HG03097 (cell line): ENCODE measurements at regions not wholly inside any gene's neighbourhood (a gene's known extent, or its start where the extent isn't known, plus 50 kb on each side); places are given as distances from the start of the nearest gene placed in this dataset.

Source experiments
- ATAC-seq: cut with Tn5 transposase; IDR thresholded peaks from one replicate; pipeline ENCODE4 v1.9.1; 2021; ENCODE audit not compliant: unreplicated experiment, low FRiP score

DNA sequence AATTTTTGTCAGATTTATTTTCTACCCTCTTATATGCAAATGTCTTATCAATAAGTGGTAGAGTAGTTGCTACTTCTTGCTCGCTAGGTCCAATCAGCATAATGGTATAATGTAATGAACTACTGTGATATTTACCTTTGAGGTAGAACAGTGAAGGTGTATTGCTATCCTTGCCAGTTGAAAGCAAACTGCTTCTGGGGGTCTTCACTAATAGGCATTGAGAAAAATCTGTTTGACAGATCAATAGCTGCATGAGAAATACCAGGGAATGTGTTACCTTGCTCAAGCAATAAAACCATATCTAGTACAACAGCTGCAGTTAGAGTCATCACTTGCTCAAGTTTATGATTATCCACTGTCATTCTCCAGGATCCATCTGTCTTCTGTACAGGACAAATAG lies 50.1 kb upstream of the EFEMP1 start:
- no peak for ATAC-seq

DNA sequence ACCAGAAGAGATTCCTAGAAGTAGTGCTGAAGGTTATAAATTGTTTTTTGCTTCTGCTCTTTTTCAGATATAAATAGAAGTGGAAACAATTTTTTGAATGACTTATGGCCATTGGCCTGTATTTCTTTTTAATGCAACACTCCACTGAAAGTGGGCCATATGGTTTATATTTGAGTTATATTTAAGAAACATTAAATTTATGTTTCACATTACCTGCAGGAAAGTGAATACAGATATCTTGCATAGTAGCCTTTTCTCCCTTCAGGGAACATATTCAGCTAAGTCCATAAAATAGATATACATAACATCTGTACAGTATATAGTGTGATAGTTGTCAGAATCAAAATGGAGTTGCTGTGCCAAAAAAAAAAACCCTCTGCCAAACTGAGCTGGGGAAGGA lies 53.1 kb upstream of the EFEMP1 start:
- ATAC-seq = no peak

DNA sequence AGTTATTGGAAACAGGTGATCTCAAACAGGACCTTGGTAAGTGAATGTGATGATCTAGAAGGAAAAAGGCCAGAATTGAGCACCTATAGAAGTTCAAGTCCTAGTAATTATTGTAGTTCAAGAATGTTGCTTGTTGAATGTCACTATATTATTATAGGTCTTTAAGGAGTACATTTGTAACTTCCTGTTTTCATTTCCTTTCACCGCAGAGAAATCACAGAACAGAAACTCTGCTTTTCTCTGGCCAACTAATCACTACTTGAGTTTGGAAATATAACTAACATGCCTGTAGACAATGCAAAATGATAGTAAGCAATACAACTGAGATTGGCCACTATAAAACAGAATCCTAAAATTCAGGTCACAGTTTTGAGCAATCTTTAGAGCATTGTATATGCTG lies 61.8 kb upstream of the EFEMP1 start:
- peak; percentile 97 for ATAC-seq

DNA sequence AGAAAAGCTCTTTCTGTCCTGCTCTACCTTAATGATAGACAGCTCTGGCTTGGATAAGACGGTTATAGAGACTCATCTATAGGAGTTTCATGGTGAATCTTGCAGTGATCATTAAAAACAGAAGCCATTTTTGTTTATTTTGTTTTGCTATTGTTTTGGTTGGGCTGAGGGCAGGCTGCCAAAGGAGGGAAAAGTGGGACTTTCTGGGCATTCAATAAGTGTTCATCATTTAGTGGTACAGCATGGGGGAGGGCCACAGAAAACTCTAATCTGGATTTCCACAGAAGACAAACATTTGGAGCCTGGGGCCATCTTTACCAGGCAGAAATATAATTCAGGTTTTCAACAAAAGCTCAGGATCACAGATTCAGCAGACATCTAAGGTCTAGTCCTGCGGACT lies 62.4 kb upstream of the EFEMP1 start:
- ATAC-seq = no peak

DNA sequence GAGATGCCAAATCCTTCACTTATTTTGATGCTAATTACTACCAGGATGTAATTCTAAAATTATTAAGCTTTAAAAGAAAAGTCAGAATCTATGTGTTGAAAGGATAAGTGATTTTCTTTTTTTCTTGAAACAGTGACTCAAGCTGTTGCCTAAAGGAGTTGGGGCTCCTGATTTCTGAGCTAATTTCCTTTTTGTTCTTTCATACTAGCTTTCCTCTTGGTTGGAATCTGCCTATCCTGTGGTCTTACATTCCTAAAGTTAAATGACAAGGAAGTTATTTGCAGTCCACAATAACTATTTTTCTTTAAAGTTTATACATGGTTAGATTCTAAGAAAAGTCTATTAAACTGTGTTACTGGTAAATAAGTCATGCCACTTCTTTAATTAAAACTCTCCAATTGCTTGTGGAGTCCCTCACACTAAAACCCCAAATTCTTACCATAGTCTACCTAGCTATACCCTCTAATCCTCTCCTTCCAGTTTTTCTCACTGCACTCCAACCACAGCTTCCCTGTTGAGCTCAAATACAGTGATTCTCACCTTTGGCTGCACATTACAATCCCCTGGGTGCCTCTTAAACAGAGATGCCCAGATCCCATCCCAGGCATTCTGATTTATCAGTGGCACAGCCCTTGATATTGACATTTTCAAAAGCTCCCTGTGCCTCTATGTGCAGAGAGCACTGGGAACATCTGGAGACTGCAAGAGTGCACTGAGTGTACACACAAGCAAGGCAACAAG lies 63.3 kb upstream of the EFEMP1 start:
- no peak for ATAC-seq

DNA sequence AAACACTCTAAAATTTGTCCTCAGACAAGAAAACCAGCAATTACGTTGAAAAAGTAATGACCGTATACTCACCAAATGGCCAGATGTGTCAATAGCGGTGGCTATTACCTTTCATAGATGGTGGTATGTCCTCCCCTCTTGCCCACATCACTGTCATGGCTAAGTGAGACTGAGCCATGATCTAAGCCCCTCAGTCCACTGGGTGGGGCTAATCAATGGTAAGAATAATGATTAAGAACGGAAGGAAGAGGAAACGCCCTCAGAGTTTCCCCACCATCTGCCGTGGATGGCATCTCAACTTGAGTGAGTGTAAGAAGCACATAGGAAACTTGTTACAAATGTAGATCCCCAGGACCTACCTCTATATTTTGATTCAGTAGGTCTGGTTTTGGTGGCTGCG lies 65.8 kb upstream of the EFEMP1 start:
- ATAC-seq = no peak

DNA sequence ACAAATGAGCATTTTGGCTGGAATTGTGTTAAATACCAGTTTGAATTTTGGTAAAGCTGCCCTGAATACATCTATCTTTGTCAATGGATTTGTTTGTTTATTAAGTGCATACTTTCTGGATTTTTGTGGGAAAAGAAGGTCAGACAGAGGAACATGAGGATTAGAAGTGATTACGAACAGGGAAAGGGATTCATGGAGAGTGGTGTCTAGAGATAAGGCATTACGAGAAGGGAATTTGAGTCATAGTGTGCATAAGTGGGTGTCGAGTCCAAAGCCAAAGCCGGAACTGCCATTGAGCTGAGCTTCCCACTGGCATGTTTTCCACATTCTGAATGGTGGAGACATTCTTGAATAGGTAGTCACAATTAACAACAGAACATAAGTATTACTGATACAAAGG lies 68.9 kb upstream of the EFEMP1 start:
- ATAC-seq = no peak

DNA sequence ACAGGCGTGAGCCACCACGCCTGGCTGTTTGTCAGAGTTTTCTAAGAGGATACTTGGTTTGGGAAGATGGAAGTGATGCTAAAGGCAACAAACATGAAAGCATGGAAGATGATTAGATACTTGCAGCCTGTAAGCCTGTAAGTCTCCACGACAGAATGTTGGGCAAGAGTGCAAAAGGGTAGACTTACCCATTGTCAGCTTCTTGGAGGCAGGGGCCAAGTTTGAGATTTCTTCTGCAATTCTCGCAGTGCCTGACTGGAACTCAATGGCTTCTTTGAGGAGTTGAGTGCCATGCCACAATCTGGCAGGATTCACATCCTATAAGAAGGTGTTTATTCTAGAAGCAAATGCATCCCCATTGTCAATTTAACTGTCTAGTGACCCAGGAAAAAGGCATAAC lies 70.1 kb upstream of the EFEMP1 start:
- no peak for ATAC-seq

DNA sequence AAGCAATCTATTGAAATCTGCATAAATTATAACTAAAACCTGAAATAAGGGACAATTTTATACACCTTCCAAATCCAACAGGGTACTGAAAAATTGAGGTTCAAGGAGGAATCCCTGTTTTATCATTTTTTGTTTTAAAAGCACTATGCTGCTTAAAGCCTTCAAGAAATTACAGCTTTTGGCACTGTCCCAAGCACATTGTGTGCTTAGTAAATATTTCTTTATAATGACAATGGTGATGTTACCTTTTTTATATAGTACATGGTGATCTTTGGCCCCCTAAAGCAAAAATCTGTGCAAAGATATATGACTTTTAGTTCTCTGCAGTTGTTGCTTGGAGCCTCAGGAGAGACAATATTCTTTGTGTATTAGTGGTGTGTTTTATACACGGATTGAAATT lies 71.6 kb upstream of the EFEMP1 start:
- no peak for ATAC-seq

DNA sequence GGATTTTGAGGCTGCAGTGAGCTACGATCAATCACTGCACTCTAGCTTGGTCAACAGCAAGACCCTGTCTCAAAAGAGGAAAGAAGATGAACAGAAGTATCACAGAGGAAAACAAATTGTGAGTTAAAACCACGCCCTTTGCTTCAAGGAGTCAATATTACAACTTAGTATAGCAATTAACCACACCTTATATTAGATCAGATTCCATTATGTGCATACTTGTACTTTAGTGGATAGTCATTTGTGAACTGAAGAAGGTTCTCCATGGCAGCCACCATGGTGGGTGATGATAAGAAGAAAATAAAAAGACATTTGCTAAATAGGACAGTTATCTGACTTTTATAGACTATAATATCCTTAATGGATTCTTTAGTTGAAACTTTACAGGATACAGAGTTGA lies 72.3 kb upstream of the EFEMP1 start:
- ATAC-seq = no peak

DNA sequence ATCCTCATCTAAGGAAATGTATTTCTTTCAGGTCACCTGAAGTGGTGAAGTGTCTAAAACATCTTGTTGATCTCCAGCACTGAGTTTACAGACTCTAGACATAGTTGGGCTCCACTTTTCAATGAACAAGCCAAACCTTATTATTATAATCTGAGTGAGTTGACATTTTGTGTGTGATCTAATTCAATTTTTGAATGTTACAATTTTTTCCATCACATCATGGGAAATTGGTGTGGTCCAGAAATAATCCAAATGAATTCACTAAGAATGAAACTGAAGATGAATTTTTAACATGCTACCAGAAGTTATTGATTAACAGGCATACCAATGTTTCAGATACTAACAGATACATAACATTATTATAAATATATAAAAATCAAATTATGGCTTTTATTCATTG lies 75.6 kb upstream of the EFEMP1 start:
- ATAC-seq = no peak

DNA sequence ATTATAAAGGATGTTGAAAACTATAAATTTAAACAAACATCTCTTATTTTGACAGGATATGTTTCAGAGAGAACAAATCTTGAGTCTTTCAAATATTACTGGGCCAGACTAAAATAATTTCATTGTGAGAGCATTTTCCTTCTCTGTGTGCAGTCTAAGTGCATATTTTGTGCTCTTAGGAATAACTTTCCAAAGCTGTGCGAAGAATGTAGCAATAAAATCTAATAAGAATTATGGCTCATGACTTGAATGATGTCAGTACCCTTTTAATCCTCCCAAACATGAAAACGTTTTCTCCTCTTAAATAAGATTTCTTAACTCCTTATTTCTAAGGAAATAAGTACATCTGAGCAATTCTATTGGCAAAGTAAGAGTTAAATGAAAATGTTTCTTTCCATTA lies 76.2 kb upstream of the EFEMP1 start:
- ATAC-seq = no peak

DNA sequence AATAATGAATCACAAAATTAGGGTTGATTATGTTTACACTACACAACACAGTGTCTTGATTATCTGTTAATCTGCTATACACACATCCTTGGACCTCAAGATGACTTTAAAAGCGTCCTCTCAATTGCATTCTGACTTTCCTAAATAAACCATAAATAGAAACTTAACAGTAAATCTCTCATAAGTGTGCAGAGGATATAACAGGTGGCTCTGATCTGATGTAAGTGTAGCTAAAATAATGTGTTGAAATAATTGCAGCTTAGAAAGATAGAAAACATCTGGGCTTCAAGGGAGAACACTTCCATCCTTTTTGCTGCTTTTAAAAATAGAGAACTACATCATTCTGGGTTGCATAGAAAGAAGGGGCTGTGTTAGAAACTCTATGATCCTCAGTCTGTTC lies 78.4 kb upstream of the EFEMP1 start:
- ATAC-seq = no peak

DNA sequence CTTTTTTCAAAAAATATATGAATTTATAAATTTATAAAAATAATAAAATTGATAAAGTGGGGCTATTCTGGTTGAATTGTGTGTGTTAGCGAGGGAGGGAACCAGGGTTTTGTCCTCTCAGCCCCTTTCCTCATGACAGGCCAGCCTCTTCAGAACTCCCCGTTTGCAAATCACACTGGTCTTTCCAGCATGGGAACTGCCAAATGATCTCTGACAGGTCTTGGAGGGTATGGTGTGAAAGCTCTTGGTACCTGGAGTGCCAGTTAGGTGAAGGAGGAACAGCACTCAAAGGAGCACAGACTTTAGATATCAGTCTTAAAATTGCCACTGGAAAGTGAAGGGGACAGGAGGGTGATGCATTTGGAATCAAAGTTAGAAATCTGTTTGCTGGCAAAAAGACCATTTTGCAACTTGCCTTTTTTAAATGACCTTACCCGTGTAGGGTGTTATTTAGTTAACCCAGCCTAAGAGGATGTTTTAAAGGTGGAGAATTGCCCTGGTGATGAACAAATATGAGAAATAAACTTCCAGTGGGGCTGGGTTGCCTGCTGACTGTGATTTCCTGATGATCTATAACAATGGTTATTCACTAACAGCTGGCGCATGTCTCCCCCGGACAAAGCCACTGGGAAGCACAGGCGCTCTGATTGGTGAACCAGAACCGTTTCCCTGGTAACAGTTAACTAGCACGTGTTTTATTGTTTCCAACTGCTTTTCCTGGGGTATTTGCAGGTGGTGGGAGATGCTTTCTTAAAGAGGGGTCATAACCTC lies 85.3 kb upstream of the EFEMP1 start:
- ATAC-seq = no peak

DNA sequence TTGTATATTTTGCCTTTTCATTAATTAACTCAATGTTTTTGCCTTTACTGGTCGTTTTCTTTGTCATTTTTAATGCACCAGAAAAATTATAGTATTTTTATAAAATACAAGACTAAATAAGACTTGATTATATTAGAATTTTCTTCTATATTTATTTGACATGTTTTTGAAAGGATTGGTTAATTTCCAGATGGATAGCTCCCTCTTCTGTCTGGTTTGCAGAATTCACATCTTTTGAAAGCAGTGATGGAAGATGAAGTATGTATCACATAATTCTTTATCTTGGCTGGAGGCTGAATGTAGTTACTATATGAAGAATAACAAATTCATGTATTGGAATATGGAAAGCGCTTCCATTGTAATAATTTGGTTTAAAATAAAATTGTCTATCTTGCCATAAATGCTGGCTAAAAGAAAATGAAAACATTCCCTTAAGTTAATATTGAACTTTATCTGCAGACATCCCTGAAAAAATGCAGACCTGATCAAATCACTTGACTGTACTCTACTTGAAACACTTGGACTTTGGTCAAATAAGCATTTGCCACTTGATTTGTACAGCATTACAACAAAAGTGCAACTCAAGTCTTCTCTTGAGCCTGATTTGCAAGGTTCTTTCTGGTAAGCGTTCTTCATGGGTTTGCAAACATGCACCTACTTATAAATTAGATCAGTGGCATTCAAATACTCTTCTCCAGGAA lies 86.3 kb upstream of the EFEMP1 start:
- ATAC-seq = no peak

DNA sequence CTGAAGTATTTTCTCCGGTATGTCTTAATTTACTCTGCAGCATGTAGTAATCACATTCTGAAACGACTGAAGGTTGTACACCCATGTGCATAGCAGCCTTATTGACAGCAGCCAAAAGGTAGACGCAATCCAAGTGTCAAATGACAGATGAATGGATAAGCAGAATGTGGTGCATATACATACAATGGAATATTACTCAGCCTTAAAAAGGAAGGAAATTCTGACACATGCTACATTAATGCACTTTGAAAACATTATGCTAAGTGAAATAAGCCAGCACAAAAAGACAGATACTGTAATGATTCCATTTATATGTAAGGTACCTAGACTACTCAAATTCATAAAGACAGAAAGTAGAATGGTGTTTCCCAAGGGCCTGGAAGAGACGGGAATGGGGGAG lies 88.0 kb upstream of the EFEMP1 start:
- ATAC-seq = no peak

DNA sequence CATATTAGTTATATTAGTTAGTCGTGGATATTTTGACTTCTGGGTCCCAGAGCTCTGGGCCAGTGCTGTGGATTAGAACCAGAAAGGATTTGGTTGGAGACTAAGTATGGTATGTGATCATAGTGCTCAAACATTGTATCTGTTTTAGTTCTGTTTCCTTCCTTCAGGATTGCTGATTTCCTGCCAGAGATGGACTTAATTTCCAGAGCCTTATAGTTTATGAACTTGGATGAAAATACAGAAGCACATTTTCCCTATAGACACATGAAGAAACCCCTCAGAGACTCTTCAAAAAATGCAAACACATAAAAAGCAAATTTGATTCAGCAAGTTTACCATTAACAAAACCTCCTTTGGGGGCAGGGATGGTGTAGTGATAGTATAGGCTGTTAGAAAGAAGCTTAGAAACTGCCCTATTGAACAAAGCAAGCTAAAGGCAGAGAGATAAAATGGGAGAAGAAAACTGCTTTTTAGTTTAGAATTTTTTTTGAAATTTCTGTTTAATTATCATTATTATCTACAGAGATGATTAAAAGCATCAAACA lies 88.7 kb upstream of the EFEMP1 start:
- no peak for ATAC-seq

DNA sequence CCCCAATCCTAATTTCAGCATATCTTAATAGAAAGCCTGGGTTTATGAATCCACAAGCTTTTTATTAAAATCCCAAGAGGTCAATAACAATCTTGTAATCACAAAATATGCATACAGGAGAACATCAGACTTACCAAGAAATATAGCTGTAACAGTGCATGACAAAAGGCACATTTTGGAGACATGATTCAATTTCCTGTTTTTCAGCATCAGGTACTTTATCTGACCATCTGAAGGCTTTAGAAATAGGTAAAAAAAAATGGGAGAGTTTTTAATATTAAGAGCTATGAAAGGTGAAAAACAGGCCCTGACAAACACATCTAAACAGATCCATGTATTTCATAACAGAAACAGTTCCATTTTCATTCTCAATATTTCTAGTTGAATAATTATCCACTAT lies 89.9 kb upstream of the EFEMP1 start:
- no peak for ATAC-seq

DNA sequence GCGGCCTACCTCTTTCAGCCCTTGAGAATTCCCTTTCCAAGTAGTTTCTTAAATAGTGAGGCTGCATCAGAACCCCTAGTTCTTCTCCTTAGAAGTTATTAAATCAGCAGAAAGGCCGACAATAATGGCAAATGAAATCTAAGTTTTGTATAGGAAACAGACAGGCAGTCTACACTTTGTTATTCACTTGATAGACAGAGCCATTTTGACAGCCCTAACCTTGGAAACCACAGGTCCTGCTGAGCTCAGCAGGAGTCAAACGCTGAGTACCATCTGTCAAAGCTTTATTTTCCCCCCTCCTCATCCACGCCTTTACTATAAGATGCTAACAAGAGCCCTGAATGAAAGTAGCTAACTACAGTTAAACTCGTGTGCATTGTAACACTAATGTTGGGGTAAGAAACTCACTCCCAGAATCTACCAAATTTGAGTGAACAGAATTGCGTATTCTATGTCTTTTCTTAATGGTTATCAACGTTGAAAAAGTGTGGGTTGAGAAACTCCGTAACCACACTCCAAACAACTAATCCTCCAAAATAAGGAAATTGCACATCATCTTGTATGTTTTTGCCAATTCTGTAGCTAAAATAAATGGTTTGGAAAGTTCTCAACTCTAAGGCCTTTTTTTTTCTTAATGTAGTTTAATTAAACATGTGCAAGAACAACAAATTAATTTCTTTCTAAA lies 90.6 kb upstream of the EFEMP1 start:
- no peak for ATAC-seq

DNA sequence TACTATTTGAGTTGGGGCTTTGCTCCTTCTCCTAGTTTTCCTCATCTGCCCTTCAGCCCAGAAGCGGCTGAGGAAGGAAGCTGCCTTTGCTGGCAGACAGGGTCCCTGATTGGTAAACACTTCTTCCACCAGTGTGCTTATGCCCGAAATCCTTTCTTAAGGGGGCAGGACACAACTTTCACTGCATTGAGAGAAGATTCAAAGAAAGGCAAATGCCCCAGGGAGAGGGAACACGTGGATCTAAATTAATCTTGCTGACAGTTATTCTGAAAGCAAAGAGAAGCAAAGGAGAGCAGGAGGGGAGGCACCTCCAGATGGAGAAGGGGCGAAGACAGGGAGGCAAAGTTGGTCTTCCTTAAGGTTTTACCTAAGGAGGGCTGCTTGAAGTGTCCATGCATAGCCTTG lies 92.1 kb upstream of the EFEMP1 start:
- no peak for ATAC-seq

DNA sequence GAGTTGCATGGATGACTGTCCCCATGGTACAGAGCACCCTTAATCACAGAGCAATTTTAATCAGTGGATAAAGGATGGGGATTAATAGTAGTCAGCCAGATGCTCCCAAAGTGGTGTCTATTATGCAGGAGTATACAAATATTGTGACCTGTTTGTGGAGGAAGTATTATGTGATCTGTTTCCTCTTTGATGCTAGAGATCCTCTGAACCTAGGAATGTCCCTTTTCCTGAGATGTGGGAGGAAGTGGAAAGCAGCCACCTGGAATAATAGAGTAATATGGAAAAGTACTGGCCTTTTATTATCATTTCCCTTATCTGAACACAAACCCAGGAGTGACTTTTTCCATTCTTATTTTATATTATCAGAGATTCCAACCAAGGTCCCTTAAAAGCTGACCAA lies 94.2 kb upstream of the EFEMP1 start:
- no peak for ATAC-seq
